H1 (cell line): ENCODE measurements at regions not wholly inside any gene's neighbourhood (a gene's known extent, or its start where the extent isn't known, plus 50 kb on each side); places are given as distances from the start of the nearest gene placed in this dataset.

ENCODE experiments used
- MAFK ChIP-seq: IDR thresholded peaks from 2 replicates; pipeline ENCODE4 v1.6.1; 2012; ENCODE audit warnings: low read depth, mild to moderate bottlenecking, improper control_type of control experiment, low read length
- SIN3A ChIP-seq, 2 experiments: IDR thresholded peaks in 1 of 2; conservative IDR thresholded peaks in 1 of 2; 2 replicates each; pipeline ENCODE4 v1.6.1; 2011 to 2012; ENCODE audit warnings: low read length in 2 of 2, improper control_type of control experiment in 1 of 2, low read depth in 1 of 2, mild to moderate bottlenecking in 1 of 2
- ZNF274 ChIP-seq: IDR thresholded peaks from 2 replicates; pipeline ENCODE4 v1.7.0; 2012; ENCODE audit warnings: low read length, borderline replicate concordance; ENCODE audit errors: extremely low read depth
- TF ChIP-seq, protein P1 (sequence below), 3 experiments: IDR thresholded peaks; 1 replicate in 2 of 3; 2 replicates in 1 of 3; pipeline versions ENCODE4 v1.5.1 to v1.6.1; 2011; ENCODE audit warnings: low read length in 3 of 3, mild to moderate bottlenecking in 3 of 3, inconsistent platforms in 2 of 3, low read depth in 1 of 3, moderate library complexity in 1 of 3; ENCODE audit not compliant: insufficient read depth in 1 of 3; ENCODE audit errors: control extremely low read depth in 1 of 3
- TF ChIP-seq, protein P2 (sequence below): IDR thresholded peaks from 2 replicates; pipeline ENCODE4 v1.6.1; 2012; ENCODE audit warnings: inconsistent platforms

DNA sequence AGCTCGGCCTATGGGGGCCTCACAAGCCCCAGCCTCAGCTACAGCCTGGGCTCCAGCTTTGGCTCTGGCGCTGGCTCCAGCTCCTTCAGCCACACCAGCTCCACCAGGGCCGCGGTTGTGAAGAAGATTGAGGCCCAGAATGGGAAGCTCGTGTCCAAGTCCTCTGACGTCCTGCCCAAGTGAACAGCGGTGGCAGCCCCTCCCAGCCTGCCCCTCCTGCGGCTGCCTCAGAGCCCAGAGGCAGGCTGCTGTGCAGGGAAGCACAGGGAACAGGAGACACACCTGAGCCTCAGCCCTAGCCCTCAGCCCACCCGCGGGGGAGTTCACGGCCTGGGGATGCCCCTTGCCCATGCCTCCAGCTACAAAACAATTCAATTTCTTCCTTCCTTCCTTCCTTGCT, 75.7 kb upstream of the ZXDA start (continued):
- TF ChIP-seq SIN3A (conservative IDR thresholded peaks at IDR 0.05 in 1 of 2, IDR thresholded peaks at IDR 0.05 in 1 of 2; ENCODE audit: low read depth in 1 of 2, low read length in 2 of 2): no peak
- TF ChIP-seq, protein P1, sequence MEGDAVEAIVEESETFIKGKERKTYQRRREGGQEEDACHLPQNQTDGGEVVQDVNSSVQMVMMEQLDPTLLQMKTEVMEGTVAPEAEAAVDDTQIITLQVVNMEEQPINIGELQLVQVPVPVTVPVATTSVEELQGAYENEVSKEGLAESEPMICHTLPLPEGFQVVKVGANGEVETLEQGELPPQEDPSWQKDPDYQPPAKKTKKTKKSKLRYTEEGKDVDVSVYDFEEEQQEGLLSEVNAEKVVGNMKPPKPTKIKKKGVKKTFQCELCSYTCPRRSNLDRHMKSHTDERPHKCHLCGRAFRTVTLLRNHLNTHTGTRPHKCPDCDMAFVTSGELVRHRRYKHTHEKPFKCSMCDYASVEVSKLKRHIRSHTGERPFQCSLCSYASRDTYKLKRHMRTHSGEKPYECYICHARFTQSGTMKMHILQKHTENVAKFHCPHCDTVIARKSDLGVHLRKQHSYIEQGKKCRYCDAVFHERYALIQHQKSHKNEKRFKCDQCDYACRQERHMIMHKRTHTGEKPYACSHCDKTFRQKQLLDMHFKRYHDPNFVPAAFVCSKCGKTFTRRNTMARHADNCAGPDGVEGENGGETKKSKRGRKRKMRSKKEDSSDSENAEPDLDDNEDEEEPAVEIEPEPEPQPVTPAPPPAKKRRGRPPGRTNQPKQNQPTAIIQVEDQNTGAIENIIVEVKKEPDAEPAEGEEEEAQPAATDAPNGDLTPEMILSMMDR (IDR thresholded peaks at IDR 0.05; ENCODE audit: control extremely low read depth in 1 of 3, insufficient read depth in 1 of 3, low read depth in 1 of 3, low read length in 3 of 3): no peak
- TF ChIP-seq, protein P2, sequence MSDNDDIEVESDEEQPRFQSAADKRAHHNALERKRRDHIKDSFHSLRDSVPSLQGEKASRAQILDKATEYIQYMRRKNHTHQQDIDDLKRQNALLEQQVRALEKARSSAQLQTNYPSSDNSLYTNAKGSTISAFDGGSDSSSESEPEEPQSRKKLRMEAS: no peak
- no peak for TF ChIP-seq MAFK
- TF ChIP-seq ZNF274: no peak
